B cell (primary cell): ENCODE measurements at regions not wholly inside any gene's neighbourhood (a gene's known extent, or its start where the extent isn't known, plus 50 kb on each side); places are given as distances from the start of the nearest gene placed in this dataset.

Source experiments
- EZH2 ChIP-seq: IDR thresholded peaks from 2 replicates; pipeline ENCODE4 v1.6.1; 2012; ENCODE audit warnings: borderline replicate concordance, low read depth, mild to moderate bottlenecking, moderate library complexity, low read length; ENCODE audit not compliant: insufficient read depth, poor library complexity, severe bottlenecking
- TF ChIP-seq, protein P1 (sequence below): fragments of 200-600 bp; IDR thresholded peaks from one replicate; pipeline ENCODE4 v1.8.0; 2022; ENCODE audit warnings: antibody characterized with exemption, mild to moderate bottlenecking

DNA sequence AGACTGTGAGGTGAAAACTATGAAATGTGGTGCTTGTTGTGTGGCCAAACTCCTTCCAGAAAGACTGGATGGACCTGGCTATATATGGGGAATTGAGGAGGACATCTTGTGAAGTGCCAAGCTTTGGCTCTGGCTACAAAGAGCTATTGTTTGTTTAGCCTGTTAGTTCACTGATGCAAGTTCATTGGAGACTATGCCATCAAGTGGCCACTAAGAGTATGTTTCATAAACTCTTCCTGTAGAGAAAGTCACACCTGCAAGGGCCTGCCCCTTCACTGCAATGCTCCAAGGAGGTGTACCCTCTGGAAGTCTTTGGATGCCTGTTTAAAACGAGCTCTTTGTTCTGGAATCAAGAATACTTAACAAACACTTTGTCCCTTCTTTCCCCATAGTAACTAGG is 382.0 kb downstream of the GABRG1 start:
- TF ChIP-seq, protein P1, sequence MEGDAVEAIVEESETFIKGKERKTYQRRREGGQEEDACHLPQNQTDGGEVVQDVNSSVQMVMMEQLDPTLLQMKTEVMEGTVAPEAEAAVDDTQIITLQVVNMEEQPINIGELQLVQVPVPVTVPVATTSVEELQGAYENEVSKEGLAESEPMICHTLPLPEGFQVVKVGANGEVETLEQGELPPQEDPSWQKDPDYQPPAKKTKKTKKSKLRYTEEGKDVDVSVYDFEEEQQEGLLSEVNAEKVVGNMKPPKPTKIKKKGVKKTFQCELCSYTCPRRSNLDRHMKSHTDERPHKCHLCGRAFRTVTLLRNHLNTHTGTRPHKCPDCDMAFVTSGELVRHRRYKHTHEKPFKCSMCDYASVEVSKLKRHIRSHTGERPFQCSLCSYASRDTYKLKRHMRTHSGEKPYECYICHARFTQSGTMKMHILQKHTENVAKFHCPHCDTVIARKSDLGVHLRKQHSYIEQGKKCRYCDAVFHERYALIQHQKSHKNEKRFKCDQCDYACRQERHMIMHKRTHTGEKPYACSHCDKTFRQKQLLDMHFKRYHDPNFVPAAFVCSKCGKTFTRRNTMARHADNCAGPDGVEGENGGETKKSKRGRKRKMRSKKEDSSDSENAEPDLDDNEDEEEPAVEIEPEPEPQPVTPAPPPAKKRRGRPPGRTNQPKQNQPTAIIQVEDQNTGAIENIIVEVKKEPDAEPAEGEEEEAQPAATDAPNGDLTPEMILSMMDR, result no peak
- no peak for TF ChIP-seq EZH2
